Renal cortex interstitium (tissue), 11 donors: ENCODE measurements at regions not wholly inside any gene's neighbourhood (a gene's known extent, or its start where the extent isn't known, plus 50 kb on each side); places are given as distances from the start of the nearest gene placed in this dataset.

Experiments
- DNase-seq, 11 donors: peaks; one replicate each; pipeline ENCODE4 v3.0.0-alpha.2; 2013; ENCODE audit warnings: low read depth in 9 of 11, low spot score in 4 of 11; ENCODE audit errors: extremely low read depth in 1 of 11

- DNase-seq, result no peak
Observed at GRCh38 chr1:61627365-61627764, 97.6 kb downstream of the TM2D1 start.

- no peak for DNase-seq
Observed at GRCh38 chr1:61626816-61627215, 98.1 kb downstream of the TM2D1 start.

GRCh38 chr1:61623852-61624251, 101.1 kb downstream of the TM2D1 start:
- no peak for DNase-seq

- DNase-seq, result no peak
Observed at GRCh38 chr1:61620536-61620935, 104.4 kb downstream of the TM2D1 start.

GRCh38 chr1:61618755-61619154, 106.2 kb downstream of the TM2D1 start:
- DNase-seq, result no peak

- DNase-seq, result no peak
Observed at GRCh38 chr1:61618193-61618592, 106.7 kb downstream of the TM2D1 start.

GRCh38 chr1:61616830-61617229, 108.1 kb downstream of the TM2D1 start:
- DNase-seq, result no peak

- DNase-seq, result no peak
Observed at GRCh38 chr1:61612602-61613001, 112.3 kb downstream of the TM2D1 start.

- DNase-seq, result no peak
Observed at GRCh38 chr1:61609040-61609439, 115.9 kb downstream of the TM2D1 start.

- DNase-seq, result no peak
Observed at GRCh38 chr1:61607448-61607847, 117.5 kb downstream of the TM2D1 start.

GRCh38 chr1:61606448-61607312, 118.3 kb downstream of the TM2D1 start:
- DNase-seq, result no peak

- no peak for DNase-seq
Observed at GRCh38 chr1:61605607-61606321, 119.2 kb downstream of the TM2D1 start.

- DNase-seq, result no peak
Observed at GRCh38 chr1:61604684-61605083, 120.3 kb downstream of the TM2D1 start.

GRCh38 chr1:61604261-61604660, 120.7 kb downstream of the TM2D1 start:
- DNase-seq, result no peak

GRCh38 chr1:61602663-61603062, 122.3 kb downstream of the TM2D1 start:
- no peak for DNase-seq

- DNase-seq, result no peak
Observed at GRCh38 chr1:61597601-61598000, 127.3 kb downstream of the TM2D1 start.

GRCh38 chr1:61593331-61593730, 131.6 kb downstream of the TM2D1 start:
- DNase-seq, result no peak

GRCh38 chr1:61591351-61591750, 133.6 kb downstream of the TM2D1 start:
- no peak for DNase-seq

GRCh38 chr1:61588736-61589672, 135.9 kb downstream of the TM2D1 start:
- DNase-seq, result peak in 10 of 11 donors; percentile 24 to 61 (median 38)
